ENCODE measurements at regions not wholly inside any gene's neighbourhood (a gene's known extent, or its start where the extent isn't known, plus 50 kb on each side); places are given as distances from the start of the nearest gene placed in this dataset.

GRCh38 chr1:201632364-201632952 lies 93.5 kb downstream of the NAV1 start:
- Histone ChIP-seq H3K27ac (ENCODE audit: low read length) (no peak overlapping the region), H3K27me3 (ENCODE audit: control insufficient read depth, insufficient read depth, low read length) (no peaks in the 10 kb centered on the region), H3K4me1 (ENCODE audit: control insufficient read depth, insufficient read depth, low read length) (no peaks in the 10 kb centered on the region), H3K36me3 (ENCODE audit: control insufficient read depth, insufficient read depth, low read length) (no peaks in the 10 kb centered on the region), H3K4me3 (ENCODE audit: low read depth in 2 of 2, low read length in 2 of 2) (no peak overlapping the region), H3K9me3 (ENCODE audit: control insufficient read depth, insufficient read depth, low read depth, low read length) (no peaks in the 10 kb centered on the region)
- CTCF ChIA-PET = interaction anchor here (0.6 kb wide), 1 partner anchor 251 kb away, joined by 11 read pairs; no protein-coding TSS in a partner anchor
- POLR2A ChIA-PET = no interaction called here
- no TSS peak for BruUV-seq (replicated peaks)
- DNase-seq (ENCODE audit: low read depth, low spot score) = no peak
- in situ Hi-C loops (cut with HindIII; ENCODE audit: low pct_unique_long_range_greater_than_20kb, low sequenced_read_pairs) = no loop called here
- no peak for ATAC-seq
- intact Hi-C loops (cut with micrococcal nuclease; ENCODE audit: unreplicated experiment) = no loop called here
- TF ChIP-seq POLR2AphosphoS5 (IDR thresholded peaks at IDR 0.05; ENCODE audit: low read depth, low read length) (no peak), SIN3A (IDR thresholded peaks at IDR 0.05; ENCODE audit: borderline replicate concordance, insufficient read depth, low read depth, low read length) (no peak), REST (IDR thresholded peaks at IDR 0.05; ENCODE audit: insufficient read depth in 1 of 2, low read depth in 2 of 2, low read length in 1 of 2) (no peak), TCF7L2 (IDR thresholded peaks at IDR 0.05; ENCODE audit: low read depth, low read length) (no peak), CTCF (IDR thresholded peaks at IDR 0.05) (no peak)

- no peak for ATAC-seq
- ChIA-PET CTCF (no interaction called here), POLR2A (no interaction called here)
- no peaks in the 10 kb centered on the region for H3K27me3 ChIP-seq (ENCODE audit: control insufficient read depth, insufficient read depth, low read length)
- H3K4me3 ChIP-seq (ENCODE audit: low read depth in 2 of 2, low read length in 2 of 2) = no peak overlapping the region
- H3K4me1 ChIP-seq (ENCODE audit: control insufficient read depth, insufficient read depth, low read length) = no peaks in the 10 kb centered on the region
- no peak overlapping the region for H3K27ac ChIP-seq (ENCODE audit: low read length)
- BruUV-seq (replicated peaks) = no TSS peak
- H3K36me3 ChIP-seq (ENCODE audit: control insufficient read depth, insufficient read depth, low read length) = no peaks in the 10 kb centered on the region
- DNase-seq (ENCODE audit: low read depth, low spot score) = no peak
- intact Hi-C loops (cut with micrococcal nuclease; ENCODE audit: unreplicated experiment) = no loop called here
- in situ Hi-C loops (cut with HindIII; ENCODE audit: low pct_unique_long_range_greater_than_20kb, low sequenced_read_pairs) = no loop called here
- no peaks in the 10 kb centered on the region for H3K9me3 ChIP-seq (ENCODE audit: control insufficient read depth, insufficient read depth, low read depth, low read length)
- TF ChIP-seq TCF7L2 (IDR thresholded peaks at IDR 0.05; ENCODE audit: low read depth, low read length) (no peak), SIN3A (IDR thresholded peaks at IDR 0.05; ENCODE audit: borderline replicate concordance, insufficient read depth, low read depth, low read length) (no peak)
Observed at GRCh38 chr1:201633297-201633696, 94.4 kb downstream of the NAV1 start.

GRCh38 chr1:201633811-201634210 lies 94.9 kb downstream of the NAV1 start:
- no TSS peak for BruUV-seq (replicated peaks)
- H3K27ac ChIP-seq (ENCODE audit: low read length) = no peak overlapping the region
- no peak overlapping the region for H3K4me3 ChIP-seq (ENCODE audit: low read depth in 2 of 2, low read length in 2 of 2)
- intact Hi-C loops (cut with micrococcal nuclease; ENCODE audit: unreplicated experiment) (no loop called here), in situ Hi-C loops (cut with HindIII; ENCODE audit: low pct_unique_long_range_greater_than_20kb, low sequenced_read_pairs) (no loop called here)
- H3K4me1 ChIP-seq (ENCODE audit: control insufficient read depth, insufficient read depth, low read length) = no peaks in the 10 kb centered on the region
- TF ChIP-seq POLR2AphosphoS5 (IDR thresholded peaks at IDR 0.05; ENCODE audit: low read depth, low read length) (no peak), SIN3A (IDR thresholded peaks at IDR 0.05; ENCODE audit: borderline replicate concordance, insufficient read depth, low read depth, low read length) (no peak), REST (IDR thresholded peaks at IDR 0.05; ENCODE audit: insufficient read depth in 1 of 2, low read depth in 2 of 2, low read length in 1 of 2) (no peak), CTCF (IDR thresholded peaks at IDR 0.05) (no peak), TCF7L2 (IDR thresholded peaks at IDR 0.05; ENCODE audit: low read depth, low read length) (no peak)
- ATAC-seq = no peak
- no peaks in the 10 kb centered on the region for H3K9me3 ChIP-seq (ENCODE audit: control insufficient read depth, insufficient read depth, low read depth, low read length)
- ChIA-PET CTCF (no interaction called here), POLR2A (no interaction called here)
- H3K27me3 ChIP-seq (ENCODE audit: control insufficient read depth, insufficient read depth, low read length) = no peaks in the 10 kb centered on the region
- H3K36me3 ChIP-seq (ENCODE audit: control insufficient read depth, insufficient read depth, low read length) = no peaks in the 10 kb centered on the region
- DNase-seq (ENCODE audit: low read depth, low spot score) = no peak
